Ovary (tissue), 3 donors: ENCODE measurements at regions not wholly inside any gene's neighbourhood (a gene's known extent, or its start where the extent isn't known, plus 50 kb on each side); places are given as distances from the start of the nearest gene placed in this dataset.

Experiments
- EP300 ChIP-seq: sonication (generic); formaldehyde crosslinking; IDR thresholded peaks from one replicate; pipeline ENCODE4 v1.6.1; 2017; ENCODE audit warnings: antibody characterized with exemption
- POLR2A ChIP-seq: fragments of 450-650 bp; IDR thresholded peaks from one replicate; pipeline ENCODE4 v1.6.1; 2017; ENCODE audit warnings: antibody characterized with exemption, mild to moderate bottlenecking, moderate library complexity
- TF ChIP-seq, protein P1 (sequence below), 3 donors: fragments of 450-650 bp in 2 of 3; fragments of 200-600 bp in 1 of 3; IDR thresholded peaks; one replicate each; pipeline versions ENCODE4 v1.5.1 to v1.8.0; 2016 to 2022; ENCODE audit warnings: antibody characterized with exemption in 3 of 3, mild to moderate bottlenecking in 1 of 3
- donor health status: DM: no; HTN: no; CAD: no.

DNA sequence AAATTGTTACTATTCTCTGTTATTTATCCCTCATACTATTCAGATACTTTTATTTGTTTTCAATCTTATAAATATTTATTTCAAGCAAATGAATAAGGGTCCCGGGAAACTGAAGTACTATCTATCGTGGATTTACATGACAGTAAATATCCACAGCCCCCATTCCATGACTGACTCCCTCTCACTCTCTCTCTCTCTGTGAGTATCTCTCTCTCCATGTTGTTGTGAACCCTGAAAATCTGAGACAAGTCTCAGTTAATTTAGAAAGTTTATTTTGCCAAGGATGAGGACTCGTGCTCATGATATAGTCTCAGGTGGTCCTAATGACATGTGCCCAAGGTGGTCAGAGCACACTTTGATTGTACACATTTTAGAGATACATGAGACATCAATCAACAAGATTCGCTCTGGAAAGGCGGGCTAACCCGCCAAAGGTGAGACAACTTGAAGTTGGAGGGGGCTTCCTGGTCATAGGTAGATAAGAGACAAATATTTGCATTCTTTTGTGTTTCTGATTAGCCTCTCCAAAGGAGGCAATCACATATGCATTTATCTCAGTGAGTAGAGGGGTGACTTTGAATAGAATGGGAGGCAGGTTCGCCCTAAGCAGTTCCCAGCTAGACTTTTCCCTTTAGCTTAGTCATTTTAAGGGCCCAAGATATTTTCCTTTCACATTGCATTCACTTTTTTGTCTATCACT, 986.4 kb downstream of the NLGN4X start:
- TF ChIP-seq, protein P1, sequence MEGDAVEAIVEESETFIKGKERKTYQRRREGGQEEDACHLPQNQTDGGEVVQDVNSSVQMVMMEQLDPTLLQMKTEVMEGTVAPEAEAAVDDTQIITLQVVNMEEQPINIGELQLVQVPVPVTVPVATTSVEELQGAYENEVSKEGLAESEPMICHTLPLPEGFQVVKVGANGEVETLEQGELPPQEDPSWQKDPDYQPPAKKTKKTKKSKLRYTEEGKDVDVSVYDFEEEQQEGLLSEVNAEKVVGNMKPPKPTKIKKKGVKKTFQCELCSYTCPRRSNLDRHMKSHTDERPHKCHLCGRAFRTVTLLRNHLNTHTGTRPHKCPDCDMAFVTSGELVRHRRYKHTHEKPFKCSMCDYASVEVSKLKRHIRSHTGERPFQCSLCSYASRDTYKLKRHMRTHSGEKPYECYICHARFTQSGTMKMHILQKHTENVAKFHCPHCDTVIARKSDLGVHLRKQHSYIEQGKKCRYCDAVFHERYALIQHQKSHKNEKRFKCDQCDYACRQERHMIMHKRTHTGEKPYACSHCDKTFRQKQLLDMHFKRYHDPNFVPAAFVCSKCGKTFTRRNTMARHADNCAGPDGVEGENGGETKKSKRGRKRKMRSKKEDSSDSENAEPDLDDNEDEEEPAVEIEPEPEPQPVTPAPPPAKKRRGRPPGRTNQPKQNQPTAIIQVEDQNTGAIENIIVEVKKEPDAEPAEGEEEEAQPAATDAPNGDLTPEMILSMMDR (IDR thresholded peaks at IDR 0.05), result no peak
- no peak for TF ChIP-seq POLR2A
- no peak for TF ChIP-seq EP300
